Endothelial cell (in vitro differentiated cells): ENCODE measurements at regions not wholly inside any gene's neighbourhood (a gene's known extent, or its start where the extent isn't known, plus 50 kb on each side); places are given as distances from the start of the nearest gene placed in this dataset.

Experiments
- DNase-seq: peaks from one replicate; pipeline ENCODE4 v3.0.0; 2021; ENCODE audit warnings: low spot score
- H3K27ac Mint-ChIP-seq: one replicate; pipeline ENCODE4 v1.8.0; 2021; ENCODE audit warnings: mixed read lengths, inconsistent platforms; ENCODE audit not compliant: unreplicated experiment
- H3K27me3 Mint-ChIP-seq: one replicate; pipeline ENCODE4 v1.8.0; 2021; ENCODE audit warnings: mild to moderate bottlenecking, moderate library complexity, mixed read lengths, inconsistent platforms; ENCODE audit not compliant: unreplicated experiment
- H3K36me3 Mint-ChIP-seq: one replicate; pipeline ENCODE4 v1.8.0; 2021; ENCODE audit warnings: mild to moderate bottlenecking, low read depth, mixed read lengths, inconsistent platforms; ENCODE audit not compliant: unreplicated experiment
- H3K4me1 Mint-ChIP-seq: one replicate; pipeline ENCODE4 v1.8.0; 2021; ENCODE audit warnings: mild to moderate bottlenecking, mixed read lengths, inconsistent platforms; ENCODE audit not compliant: unreplicated experiment
- H3K4me3 Mint-ChIP-seq: one replicate; pipeline ENCODE4 v1.8.0; 2021; ENCODE audit warnings: mild to moderate bottlenecking, mixed read lengths, inconsistent platforms; ENCODE audit not compliant: unreplicated experiment
- H3K9me3 Mint-ChIP-seq: one replicate; pipeline ENCODE4 v1.8.0; 2021; ENCODE audit warnings: mixed read lengths, inconsistent platforms; ENCODE audit not compliant: unreplicated experiment
- TF ChIP-seq, protein P1 (sequence below): fragments of 200-600 bp; sonication (generic); IDR thresholded peaks from one replicate; pipeline ENCODE4 v1.5.0; 2021; ENCODE audit warnings: antibody characterized with exemption; ENCODE audit not compliant: unreplicated experiment

DNA sequence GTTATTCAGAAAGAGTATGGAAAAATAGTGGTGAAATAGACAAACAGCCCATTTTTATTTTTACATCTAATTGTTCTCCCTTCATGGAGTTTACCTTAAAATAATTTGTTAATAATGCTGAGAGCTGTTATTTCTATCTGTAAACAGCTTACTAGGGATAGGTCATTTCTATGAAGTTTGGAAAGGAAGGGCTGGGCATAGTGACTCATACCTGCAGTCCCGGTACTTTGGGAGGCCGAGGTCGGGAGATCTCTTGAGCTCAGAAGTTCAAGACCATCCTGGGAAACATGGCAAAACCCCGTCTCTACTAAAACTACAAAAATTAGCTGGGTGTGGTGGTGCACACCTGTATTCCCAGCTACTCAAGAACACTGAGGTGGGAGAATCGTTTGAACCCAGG lies 624.3 kb upstream of the LMCD1 start:
- TF ChIP-seq, protein P1, sequence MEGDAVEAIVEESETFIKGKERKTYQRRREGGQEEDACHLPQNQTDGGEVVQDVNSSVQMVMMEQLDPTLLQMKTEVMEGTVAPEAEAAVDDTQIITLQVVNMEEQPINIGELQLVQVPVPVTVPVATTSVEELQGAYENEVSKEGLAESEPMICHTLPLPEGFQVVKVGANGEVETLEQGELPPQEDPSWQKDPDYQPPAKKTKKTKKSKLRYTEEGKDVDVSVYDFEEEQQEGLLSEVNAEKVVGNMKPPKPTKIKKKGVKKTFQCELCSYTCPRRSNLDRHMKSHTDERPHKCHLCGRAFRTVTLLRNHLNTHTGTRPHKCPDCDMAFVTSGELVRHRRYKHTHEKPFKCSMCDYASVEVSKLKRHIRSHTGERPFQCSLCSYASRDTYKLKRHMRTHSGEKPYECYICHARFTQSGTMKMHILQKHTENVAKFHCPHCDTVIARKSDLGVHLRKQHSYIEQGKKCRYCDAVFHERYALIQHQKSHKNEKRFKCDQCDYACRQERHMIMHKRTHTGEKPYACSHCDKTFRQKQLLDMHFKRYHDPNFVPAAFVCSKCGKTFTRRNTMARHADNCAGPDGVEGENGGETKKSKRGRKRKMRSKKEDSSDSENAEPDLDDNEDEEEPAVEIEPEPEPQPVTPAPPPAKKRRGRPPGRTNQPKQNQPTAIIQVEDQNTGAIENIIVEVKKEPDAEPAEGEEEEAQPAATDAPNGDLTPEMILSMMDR = no peak
- Mint-ChIP-seq H3K4me1 (peaks cover 9% of the 10 kb centered on the region), H3K27ac (no peak overlapping the region)

DNA sequence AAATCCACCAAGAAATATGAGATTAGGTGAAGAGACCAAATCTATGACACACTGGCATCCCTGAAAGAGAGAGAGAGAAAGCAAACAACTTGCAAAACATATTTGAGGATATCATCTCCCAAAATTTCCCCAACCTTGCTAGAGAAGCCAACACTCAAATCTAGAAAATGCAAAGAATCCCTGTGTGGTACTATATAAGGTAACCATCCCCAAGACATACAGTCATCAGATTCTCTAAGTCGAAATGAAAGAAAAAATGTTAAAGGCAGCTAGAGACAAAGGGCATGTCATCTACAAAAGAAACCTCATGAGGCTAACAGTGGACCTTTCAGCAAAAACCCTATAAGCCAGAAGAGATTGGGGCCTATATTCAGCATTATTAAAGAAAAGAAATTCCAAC lies 622.1 kb upstream of the LMCD1 start:
- H3K36me3 Mint-ChIP-seq = no peaks in the 10 kb centered on the region
- no peak for DNase-seq
- H3K9me3 Mint-ChIP-seq = no peaks in the 10 kb centered on the region
- H3K27me3 Mint-ChIP-seq = peaks cover 2% of the 10 kb centered on the region
- peaks cover 9% of the 10 kb centered on the region for H3K4me1 Mint-ChIP-seq
- H3K4me3 Mint-ChIP-seq = no peak overlapping the region
- TF ChIP-seq, protein P1 = no peak
- no peak overlapping the region for H3K27ac Mint-ChIP-seq

More for the DNA sequence above, 624.3 kb upstream of the LMCD1 start:
- Mint-ChIP-seq H3K36me3 (no peaks in the 10 kb centered on the region), H3K9me3 (no peaks in the 10 kb centered on the region), H3K27me3 (peaks cover 2% of the 10 kb centered on the region), H3K4me3 (no peak overlapping the region)
- no peak for DNase-seq

DNA sequence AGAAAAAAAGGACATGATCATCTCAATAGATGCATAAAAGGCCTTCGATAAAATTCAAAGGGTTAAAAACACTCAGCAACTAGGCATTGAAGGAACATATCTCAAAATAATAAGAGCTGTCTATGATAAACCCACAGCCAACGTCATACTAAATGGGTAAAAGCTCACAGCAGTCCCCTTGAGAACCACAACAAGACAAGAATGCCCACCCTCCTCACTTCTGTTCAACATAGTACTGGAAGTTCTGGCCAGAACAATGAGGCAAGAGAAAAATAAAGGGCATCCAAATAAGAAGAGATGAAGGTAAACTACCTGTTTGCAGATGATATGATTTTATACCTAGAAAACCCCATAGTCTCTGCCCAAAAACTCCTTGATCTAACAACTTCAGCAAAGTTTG lies 619.7 kb upstream of the LMCD1 start:
- H3K4me3 Mint-ChIP-seq = no peak overlapping the region

DNA sequence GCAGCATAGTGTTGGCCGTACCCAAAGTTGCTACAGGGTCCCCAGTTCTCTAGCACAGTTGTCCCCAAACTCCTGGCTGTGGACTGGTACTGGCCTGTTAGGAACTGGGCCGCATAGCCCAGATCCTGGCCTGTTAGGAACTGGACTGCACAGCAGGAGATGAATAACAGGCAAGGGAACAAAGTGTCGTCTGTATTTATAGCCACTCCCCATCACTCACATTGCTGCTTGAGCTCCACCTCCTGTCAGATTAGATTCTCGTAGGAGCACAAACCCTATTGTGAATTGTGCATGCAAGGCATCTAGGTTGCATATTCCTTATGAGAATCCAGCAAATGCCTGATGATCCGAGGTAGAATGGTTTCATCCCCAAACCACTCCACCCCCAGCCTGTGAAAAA lies 604.0 kb upstream of the LMCD1 start:
- Mint-ChIP-seq H3K36me3 (no peaks in the 10 kb centered on the region), H3K4me1 (no peaks in the 10 kb centered on the region), H3K27me3 (peaks cover 2% of the 10 kb centered on the region), H3K4me3 (no peak overlapping the region), H3K27ac (no peak overlapping the region), H3K9me3 (no peaks in the 10 kb centered on the region)
- no peak for DNase-seq
- TF ChIP-seq, protein P1 = no peak

More for the DNA sequence above, 619.7 kb upstream of the LMCD1 start:
- Mint-ChIP-seq H3K36me3 (no peaks in the 10 kb centered on the region), H3K9me3 (no peaks in the 10 kb centered on the region), H3K27ac (no peak overlapping the region), H3K4me1 (peaks cover 3% of the 10 kb centered on the region), H3K27me3 (peaks cover 2% of the 10 kb centered on the region)
- DNase-seq = no peak
- TF ChIP-seq, protein P1 = no peak

DNA sequence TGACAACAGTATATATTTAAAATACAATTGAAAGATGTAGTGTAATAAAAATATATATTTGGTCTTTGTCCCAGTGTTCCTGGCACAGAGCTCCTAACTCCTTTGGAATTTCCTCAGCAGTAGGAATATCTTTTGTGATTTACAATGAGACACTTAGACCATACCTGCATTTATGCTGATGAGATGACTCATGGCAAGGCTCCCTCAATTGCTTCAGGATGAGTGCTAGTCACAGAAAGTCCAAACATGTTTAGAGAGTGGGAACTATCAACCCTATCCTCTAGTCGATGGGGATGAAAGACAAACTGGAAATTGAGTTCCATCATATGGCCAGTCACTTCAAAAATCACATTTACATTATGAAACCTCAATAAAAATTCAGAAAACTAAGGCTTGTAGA lies 588.3 kb upstream of the LMCD1 start:
- TF ChIP-seq, protein P1 = no peak
- no peak overlapping the region for H3K27ac Mint-ChIP-seq
- H3K27me3 Mint-ChIP-seq = peaks cover 2% of the 10 kb centered on the region
- H3K4me1 Mint-ChIP-seq = no peaks in the 10 kb centered on the region
- H3K4me3 Mint-ChIP-seq = no peak overlapping the region
- no peak for DNase-seq
- no peaks in the 10 kb centered on the region for H3K36me3 Mint-ChIP-seq
- H3K9me3 Mint-ChIP-seq = no peaks in the 10 kb centered on the region
